Activated CD4-positive, alpha-beta T cell treated with anti-CD3 and anti-CD28 coated beads, Interleukin-2, Interleukin-6, amounts not matched to agents 100 ng/mL and 50 ng/mL, durations not matched to agents 16 hours and 8 hours (primary cell): ENCODE measurements at regions not wholly inside any gene's neighbourhood (a gene's known extent, or its start where the extent isn't known, plus 50 kb on each side); places are given as distances from the start of the nearest gene placed in this dataset.
"Not testable (repeated sequence)": the region's sequence is repeated elsewhere in the genome, so short reads cannot be mapped to it uniquely, and the experiment has no call there.

Experiments used
- DNase-seq: peaks from one replicate; pipeline ENCODE4 v3.0.0-alpha.2; 2020

DNA sequence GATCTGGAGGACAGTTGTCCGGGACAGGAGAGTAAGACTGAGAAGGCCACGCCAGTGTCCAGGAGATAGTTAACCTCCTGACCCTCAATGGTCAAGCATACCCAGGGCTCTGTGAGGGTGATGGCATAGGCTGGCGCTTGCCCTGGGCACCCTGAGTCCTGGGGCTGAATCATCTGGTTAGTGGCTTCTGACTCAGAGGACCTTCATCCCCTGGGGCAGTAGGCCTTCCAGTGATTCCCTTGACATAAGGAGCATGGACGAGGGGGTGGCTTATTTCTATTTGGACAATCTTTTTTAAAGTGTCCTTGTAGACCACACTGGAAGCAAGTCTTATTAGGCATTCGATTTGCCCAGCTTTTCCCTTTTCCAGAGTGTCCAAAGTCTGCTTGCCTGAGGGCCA lies 108.4 kb upstream of the SHISA3 start:
- not testable (repeated sequence) for DNase-seq

DNA sequence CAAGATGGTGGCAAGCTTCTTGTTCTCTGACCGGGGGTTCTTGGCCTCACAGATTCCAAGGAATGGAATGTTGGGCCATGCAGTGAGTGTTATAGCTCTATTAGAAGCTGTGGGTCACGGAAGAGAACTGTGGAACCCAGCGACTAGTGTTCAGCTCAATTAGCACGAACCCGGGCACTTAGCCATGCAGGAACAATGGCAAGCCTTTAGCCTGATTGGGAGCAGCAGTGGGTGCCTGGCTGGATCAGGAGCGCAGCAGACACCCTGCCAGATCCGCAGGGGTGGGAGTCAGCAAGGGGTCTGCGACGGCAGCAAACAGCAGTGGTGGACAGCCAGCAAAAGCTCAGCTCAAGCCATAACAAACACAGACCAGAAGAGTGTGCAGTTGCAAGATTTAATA lies 105.1 kb upstream of the SHISA3 start:
- DNase-seq, result not testable (repeated sequence)

DNA sequence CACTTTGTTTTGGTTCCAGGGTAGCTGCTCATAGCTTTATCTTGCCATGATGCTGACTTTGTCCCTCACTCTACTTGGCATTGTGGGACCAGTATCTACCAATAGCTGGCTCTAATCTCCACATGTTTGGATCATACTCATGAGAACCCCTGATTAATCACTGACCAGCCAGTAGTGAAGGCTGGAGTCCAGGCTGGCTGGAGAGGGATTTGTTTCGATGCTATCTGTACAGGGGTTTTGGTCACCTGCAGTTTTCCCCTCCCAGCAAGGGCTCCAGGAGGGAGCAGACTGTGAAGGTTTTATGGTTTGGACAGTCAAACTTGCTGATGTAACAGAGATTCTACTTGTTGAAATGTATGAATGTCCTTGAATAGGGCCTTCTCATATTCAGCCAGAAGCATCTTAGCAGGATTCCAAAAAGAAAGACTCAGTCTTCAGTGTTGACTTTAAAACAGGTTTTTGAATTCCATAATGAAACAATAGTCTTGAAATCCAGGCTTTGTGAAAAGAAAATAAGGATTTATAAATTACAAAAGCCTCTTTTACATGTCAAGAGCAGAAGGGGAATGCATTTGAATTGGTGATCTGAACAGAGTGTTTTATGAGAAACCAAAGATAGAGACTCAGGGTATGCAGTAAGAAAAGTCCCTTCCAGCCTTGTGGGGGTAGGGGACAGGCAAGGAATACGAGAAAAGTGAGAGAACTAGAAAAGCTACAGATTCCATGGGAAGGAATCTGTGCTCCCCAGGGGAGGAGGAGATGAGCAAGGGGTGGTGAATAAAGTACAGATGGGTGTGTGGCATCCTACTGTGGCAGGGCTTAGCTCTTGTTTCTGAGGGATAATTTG lies 103.1 kb upstream of the SHISA3 start:
- no peak for DNase-seq

DNA sequence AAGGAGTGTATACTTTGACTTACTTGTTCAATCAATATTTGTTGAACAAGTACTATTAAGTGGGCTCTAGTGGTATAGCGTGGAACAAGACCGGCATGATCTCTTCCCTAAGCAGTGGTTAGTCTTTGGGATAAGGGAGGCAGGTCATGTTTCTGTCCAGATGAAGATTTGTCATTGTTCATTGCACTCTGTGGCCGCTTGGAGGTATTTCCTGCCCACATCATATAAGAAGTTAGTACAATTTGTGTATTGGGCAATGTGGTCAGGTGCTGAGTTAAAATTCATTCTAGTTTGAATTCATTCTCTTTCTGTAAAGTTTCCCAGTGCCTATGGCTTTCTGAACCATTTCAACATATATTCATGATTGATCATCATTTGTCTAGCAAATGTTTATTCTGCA lies 101.1 kb upstream of the SHISA3 start:
- DNase-seq, result no peak

DNA sequence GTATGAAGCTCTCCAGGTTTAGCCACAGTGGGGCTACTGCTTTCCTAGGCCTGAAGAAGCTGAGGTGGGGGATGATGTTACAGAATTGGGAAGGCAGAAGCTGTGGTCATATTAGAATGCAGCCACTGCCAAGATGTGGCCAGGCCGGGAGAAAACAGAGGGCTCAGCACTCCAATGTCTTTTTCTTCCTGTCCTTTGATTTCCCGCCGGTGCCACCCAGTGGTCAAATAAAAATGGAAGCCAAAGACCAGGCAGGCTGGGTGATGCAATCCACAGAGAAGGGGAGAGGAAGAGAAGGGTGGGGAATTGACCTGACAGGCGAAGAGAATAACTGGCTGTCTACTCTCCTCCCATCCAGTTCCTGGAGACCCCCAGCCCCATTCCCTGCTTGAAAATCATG lies 94.9 kb upstream of the SHISA3 start:
- DNase-seq, result peak; percentile 16

DNA sequence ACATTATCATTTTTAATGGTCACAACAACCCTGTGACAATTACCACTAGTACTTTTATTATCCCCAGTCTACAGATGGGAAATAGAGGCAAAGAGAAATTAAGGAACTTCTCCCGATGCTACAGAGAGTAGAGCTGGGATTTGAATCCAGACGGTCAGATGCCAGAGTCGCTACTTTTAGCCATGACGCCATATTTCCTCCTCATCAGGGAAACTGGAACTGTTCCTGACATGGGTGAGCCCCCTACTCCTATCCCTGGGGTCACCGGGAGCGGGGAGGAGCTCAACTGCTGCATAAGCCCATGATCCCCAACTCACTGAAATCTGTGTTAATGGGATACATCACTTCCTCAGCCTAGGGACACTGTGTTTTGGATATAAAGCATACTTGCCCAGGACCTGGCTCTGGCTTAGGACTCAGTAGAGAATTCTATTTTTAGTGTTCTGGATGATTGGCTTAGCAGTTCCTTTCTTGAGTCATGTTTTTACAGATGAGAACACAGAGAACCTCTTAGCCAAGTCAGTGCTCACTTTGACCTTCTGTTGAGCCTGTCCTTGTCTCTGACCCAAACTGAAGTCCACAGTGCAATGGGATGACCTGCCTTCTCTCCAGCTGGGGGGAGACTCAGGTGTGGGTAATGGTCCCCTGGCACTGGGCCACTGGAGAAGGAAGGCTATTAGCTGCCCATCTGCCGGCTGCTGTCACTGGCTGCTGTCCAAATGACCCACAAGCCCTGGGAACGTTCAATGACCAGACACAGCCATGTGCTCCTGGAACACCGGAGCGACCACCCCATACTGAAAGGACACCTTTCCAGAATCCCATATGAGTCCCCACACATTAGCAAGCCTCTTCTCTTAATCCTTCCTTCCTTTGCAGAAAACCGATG lies 90.8 kb upstream of the SHISA3 start:
- DNase-seq, result no peak

DNA sequence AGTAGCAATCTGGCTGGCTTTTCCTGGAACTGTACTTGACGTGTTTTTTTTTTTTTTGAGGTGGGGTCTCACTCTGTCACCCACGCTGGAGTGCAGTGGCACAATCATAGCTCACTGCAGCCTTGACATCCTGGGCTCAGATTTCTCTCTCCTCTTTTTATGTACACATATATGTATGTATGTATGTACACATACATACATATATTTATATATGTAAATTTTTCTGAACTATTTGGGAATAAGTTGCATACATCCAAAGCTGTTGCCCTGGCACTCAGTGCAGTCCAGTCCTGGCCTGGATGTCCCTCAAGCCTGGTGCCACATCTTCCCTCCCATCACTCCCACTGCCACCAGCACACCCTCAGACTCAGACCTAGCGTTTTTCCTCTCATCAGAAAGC lies 89.0 kb upstream of the SHISA3 start:
- DNase-seq, result no peak

DNA sequence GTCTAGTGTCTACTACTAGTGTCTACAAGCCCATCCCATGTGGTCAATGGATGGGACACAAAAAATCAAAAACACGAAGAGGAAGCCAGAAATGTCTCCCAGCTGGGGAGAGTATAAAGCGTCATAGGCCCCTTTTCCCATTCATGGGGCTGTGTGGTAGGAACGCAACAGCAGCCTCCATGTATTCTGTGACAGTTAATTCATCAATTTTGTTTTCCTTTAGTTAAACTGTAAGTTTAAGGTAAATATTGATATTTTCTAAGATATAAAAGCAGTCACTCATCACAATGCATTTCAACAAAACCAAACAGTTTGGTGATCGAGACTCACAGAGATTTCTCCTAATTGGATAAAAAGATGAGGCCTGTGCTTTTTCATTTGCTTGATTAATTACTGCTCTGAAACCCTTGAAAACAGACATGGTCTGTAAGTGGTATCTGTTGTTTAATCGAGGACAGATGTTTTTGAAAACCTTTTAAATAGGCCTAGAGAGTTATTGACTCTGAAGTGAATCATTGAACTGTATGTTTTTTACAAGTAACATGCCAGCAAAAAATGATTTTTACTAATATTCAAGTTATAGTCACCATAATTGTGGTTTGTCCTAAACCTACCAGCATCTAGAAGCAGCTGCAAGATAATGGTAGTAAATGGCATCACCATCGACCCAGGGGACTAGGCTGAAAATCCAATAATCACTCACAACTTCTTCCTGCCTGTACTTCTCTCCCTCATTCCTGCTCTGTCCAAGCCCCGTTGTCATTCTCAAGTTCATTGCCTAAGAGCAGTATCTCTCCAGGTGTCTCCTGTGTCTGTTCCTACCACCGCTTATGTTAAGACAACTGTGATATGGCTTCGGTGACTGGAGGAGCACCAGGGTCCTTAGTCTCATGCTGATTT lies 87.7 kb upstream of the SHISA3 start:
- no peak for DNase-seq

DNA sequence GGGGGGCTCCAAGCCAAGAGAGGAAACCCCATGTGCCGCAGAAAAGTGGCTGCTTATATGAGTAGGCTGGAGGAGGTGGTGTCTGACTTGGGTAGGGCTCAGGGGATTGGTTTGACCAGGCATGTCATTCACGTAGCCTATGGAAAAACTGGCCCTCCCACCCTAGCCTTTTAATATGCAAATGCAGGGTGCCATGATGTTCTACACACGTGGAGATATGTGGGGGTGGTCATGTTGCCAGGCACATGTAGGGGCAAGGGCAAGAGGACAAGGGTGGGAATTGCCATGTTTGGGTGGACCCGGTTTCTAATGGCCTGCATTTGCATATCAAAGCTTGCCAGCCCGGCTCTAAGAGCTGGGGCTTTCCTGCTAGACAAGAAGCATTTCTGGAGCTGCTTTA lies 86.9 kb upstream of the SHISA3 start:
- DNase-seq, result no peak

DNA sequence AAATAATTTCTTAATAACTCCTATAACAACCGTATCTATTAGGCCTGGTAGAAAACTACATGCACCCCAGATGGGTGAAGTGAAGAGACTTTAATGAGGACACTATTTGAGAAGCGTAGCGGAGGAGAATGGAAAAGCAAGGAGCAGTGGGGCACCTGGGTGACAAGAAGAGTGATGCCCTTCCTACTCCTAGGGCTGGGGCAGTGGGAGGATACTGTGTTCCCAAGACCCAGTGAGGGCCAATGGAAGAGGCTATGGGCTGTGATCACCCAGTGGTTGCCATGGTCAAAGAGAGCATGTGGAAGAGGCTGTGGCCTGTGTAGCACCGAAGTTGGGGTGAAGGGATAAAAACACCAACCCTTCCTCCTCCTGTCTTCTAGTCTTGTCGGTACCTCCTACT lies 86.5 kb upstream of the SHISA3 start:
- no peak for DNase-seq

DNA sequence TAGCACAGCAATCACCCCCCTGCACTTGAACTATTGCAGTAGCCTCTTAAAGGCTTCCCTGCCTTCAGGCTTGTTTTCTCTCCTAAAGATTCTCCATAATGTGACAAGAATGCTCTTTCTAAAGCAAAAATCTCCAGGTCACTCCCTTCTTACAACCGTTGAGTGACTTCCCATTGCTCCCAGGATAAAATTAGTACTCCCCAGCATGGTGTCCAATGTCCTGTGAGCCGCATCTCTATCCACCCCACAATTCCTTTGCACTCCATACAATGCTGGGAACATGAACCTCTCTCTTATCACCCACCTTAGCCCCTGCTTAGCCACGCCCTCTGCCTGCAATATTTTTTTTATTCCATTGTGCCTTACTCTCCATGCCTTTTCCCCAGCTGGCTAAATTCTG lies 85.7 kb upstream of the SHISA3 start:
- no peak for DNase-seq

DNA sequence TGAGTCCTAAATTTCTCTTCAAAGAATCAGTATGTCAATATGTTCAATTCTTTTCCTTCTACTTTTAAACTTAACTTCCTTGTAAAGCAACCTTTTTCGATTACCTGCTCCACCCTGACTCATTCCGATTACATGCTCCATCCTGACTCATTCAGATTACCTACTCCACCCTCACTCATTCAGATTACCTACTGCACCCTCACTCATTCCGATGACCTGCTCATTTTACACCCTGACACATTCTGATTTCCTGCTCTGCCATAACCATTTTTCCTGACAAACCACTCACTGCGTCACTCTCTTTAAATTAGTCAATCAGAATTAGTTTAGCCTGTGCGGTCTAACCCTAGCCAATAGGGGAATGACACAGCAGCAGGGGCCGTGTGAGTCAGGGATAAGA lies 83.9 kb upstream of the SHISA3 start:
- DNase-seq, result not testable (repeated sequence)

DNA sequence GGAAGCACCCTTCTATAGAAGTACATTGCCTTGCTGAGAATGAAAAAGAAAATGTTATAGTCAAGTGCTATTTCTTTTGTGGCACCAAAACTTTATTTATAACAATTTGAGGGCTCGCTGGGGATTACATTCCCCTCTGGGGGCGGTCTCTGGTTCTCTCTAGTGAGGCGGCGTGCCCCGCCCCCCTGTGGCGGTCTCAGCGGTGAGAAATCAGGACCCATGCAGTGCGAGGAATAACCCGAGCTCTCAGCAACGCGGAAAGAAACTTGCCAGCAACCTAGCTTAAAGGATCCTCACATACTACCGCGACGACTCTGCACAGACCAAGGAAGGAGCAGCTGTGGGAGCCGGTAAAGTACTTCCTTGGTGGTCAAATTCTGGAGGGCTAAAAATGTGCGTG lies 83.4 kb upstream of the SHISA3 start:
- no peak for DNase-seq

DNA sequence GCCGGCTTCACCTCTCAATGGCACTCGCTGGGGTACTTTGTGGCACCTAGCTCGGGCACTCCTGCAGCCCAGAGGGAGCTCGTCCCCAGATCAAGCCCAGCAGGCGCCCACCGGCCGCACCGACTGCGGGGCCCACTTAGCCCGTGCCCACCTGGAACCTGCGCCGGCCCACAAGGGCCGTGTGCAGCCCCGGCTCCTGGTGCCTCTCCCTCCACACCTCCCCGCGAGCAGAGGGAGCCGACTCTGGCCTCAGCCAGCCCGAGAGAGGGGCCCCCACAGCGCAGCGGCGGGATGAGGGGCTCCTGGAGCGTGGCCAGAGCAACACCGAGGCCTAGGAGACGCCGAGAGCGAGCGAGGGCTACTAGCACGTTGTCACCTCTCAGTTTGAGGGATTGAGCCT lies 82.1 kb upstream of the SHISA3 start:
- no peak for DNase-seq

DNA sequence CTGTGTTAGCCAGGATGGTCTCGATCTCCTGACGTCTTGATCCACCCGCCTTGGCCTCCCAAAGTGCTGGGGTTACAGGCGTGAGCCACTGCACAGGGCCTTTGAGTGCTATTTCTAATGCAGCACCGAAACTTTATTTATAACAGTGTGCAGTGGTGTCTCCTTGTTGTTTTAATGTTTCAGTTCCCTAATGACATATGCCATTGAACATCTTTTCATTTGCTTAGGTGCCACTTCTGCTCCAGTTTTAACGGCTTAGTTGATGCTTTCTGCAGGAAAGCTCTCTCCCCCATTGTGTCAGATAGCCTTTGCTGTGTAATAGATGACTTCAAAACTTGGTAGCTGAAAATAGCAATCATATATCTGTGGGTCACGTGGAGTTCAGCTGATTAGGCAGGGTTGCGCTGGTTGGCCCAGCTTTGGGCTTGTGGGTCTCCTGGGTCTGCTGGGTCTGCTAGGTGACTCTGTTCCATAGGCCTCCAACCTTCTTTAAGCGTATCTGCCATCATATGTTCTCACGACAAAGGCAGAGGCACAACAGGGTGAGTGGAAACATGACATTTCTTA lies 76.4 kb upstream of the SHISA3 start:
- DNase-seq, result no peak

DNA sequence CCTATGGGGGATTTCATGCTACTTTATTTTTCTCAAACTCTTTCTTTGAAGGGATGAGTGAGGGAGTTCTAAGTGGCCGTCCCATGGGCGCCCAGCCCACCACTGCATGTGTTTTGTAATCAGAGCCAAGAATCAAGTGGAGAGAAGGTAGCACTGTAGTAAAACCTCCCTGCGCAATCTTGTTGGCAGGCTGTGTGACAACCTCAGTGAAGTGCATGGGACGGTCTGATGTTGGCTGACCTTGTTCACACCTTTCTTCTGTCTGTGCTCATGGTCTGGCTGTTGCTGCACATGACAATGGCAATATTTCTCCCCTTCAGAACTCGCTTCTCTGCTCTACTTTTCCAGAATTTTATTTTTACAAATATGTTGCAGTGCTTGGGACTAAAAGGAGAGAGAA lies 71.2 kb upstream of the SHISA3 start:
- no peak for DNase-seq

DNA sequence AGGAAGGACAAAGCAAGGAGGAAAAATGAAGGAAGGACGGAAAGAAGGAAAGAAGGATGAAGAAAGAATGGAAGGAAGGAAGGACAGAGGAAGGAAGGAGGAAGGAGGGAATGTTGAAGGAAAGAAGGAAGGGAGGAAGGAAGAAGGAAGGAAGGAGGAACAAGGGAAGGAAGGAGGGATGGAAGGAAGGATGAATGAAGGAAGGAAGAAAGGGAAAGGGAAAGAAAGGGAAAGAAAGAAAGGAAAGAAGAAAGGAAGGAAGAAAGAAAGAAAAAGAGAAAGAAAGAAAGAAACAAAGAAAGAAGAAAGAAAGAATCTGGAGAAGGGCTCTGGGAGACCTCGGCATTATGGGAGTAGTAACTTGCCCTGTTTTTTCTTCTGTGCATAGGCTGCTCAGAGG lies 70.8 kb upstream of the SHISA3 start:
- DNase-seq, result no peak

DNA sequence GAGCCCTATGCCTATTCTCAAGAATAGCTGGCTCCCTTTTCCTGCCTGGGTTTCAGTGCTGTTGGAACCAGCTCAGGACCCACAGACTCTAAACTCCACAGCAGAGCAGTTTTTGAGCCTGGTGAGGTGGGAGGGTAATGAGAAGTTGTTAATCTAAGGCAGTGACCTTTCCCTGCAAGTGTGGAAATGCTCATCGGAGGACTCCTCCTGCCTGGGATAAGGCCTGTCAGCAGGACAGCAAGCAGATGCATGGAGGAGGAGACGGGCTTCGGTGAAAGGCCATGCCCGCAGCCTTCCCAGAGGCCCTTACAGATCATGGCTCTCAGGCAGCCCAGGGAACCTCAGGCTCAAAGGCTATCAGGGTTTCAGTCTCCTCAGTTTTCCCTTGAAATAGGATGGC lies 70.0 kb upstream of the SHISA3 start:
- DNase-seq, result no peak

DNA sequence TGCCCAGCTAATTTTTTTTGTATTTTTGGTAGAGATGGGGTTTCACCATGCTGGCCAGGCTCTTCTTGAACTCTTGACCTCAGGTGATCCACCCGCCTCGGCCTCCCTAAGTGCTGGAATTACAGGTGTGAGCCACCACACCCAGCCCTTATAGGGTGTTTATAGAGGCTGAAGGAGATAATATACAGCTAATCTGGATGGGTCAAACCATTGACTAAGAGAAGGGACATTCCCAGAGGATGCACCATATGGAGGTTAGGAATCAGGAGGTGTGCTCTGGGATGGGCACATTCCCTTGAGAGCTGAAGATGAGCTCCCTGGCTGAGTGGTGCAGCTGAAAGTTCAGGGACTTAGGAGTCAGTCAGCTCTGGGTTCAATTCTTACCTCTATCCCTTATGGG lies 68.3 kb upstream of the SHISA3 start:
- DNase-seq, result no peak

DNA sequence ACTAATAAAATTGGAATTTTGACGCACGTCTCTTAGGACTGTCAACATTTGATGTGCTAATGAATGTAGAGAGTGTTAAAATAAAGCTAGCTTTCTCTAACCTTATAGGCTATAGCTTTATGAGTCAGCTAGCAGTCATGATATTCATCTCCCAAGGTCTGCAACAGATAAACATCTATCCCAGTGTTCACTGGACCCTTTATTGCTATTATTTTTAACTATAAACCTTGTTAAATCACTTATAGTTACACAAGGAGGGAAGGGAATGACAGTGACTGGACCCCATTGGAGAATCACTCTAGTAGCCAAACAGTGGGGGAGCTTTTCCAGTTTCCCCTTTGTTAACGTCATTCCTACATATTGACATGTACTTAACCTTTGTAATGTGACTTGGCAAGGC lies 67.9 kb upstream of the SHISA3 start:
- no peak for DNase-seq

DNA sequence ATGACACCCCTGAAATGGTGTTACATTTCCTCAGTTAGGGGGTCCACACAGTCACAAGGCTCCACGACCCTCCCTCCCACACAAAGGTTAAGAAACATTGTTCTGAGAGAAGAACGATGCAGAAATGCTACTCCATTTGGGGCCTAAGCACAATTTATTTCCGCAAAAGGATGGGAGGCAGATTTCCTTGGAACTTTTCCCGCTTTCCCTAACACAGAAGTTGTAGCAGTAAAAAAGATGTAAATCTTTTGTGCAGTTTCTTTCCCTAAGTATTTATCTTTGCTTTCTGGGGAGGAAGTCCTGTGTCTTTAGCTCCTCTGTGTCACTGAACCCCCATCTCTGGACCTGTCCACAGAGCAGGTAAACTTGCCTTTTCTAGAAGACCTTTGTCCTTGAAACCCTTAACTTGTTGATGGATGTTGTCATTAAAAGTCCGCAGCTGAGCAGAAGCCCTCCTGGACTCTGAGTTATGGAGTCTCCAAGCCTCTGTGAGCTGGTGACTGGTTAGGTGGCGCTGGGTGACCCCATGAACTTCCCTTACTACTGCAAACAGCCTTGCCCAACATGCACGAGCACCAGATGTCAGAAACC lies 67.2 kb upstream of the SHISA3 start:
- DNase-seq, result no peak

DNA sequence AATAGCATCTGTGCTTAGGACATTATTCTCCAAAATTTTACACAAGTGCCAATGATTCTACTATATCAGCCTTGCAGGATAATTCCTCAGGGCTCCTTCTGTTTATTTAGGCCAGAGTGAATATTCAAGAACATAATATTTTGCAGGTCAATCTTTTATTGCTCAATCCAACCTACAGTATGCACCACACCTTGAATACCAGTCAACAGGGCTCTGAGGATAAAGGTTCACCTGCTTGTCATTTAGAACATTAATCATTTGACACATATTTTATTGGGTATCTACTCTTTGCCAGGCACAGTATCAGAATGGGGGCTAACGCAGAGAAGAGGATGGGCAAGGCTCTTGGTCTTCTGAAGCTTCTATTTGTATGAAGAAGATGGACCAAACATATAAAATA lies 66.2 kb upstream of the SHISA3 start:
- DNase-seq, result no peak
